ENCODE measurements at regions not wholly inside any gene's neighbourhood (a gene's known extent, or its start where the extent isn't known, plus 50 kb on each side); places are given as distances from the start of the nearest gene placed in this dataset.

- in situ Hi-C loops (cut with MboI) = no loop called here
- CTCF ChIA-PET (ENCODE audit: low intra/inter-chr PET ratio) = no interaction called here
Measured at GRCh38 chr15:93488296-93488713, 399.3 kb upstream of the RGMA start.

More at GRCh38 chr15:93488296-93488713, 399.3 kb upstream of the RGMA start:
- POLR2A ChIA-PET = no interaction called here
- Histone ChIP-seq H2AFZ (ENCODE audit: low read depth, low read length) (no peak overlapping the region), H3K27me3 (ENCODE audit: control insufficient read depth in 2 of 2, insufficient read depth in 2 of 2, low read length in 2 of 2) (no peaks in the 10 kb centered on the region), H3K4me1 (replicated peaks in 1 of 2; ENCODE audit: control insufficient read depth in 2 of 2, insufficient read depth in 2 of 2, low read length in 2 of 2) (no peaks in the 10 kb centered on the region), H3K9me1 (ENCODE audit: control insufficient read depth, insufficient read depth, low read length) (no peaks in the 10 kb centered on the region), H3K4me2 (ENCODE audit: insufficient read depth, low read length) (no peak overlapping the region), H4K20me1 (replicated peaks; ENCODE audit: control insufficient read depth, insufficient read depth, low read length) (no peaks in the 10 kb centered on the region), H3K9me3 (replicated peaks; ENCODE audit: control insufficient read depth, insufficient read depth, low read depth, low read length) (no peaks in the 10 kb centered on the region), H3K27ac (ENCODE audit: extremely low read depth, low read depth, low read length) (no peak overlapping the region), H3K9ac (ENCODE audit: insufficient read depth in 1 of 2, low read depth in 2 of 2, low read length in 2 of 2) (no peak overlapping the region), H3K4me3 (no peak overlapping the region), H3K36me3 (ENCODE audit: control insufficient read depth, insufficient read depth, low read length) (no peaks in the 10 kb centered on the region), H3K79me2 (ENCODE audit: control insufficient read depth, insufficient read depth, low read length) (no peaks in the 10 kb centered on the region)
- WGBS (ENCODE audit: insufficient coverage, low coverage, missing lambda C conversion rate) = 2% methylated on average over 5 of the region's 5 CpGs
- TF ChIP-seq ZFP30 (CRISPR knock-in tag; IDR thresholded peaks at IDR 0.05; ENCODE audit: borderline replicate concordance) (no peak), SOX6 (IDR thresholded peaks at IDR 0.05) (no peak), BCLAF1 (IDR thresholded peaks at IDR 0.05; ENCODE audit: borderline replicate concordance in 1 of 2, control insufficient read depth in 1 of 2, low read depth in 2 of 2, low read length in 1 of 2) (no peak), NCOA1 (IDR thresholded peaks at IDR 0.05; ENCODE audit: low read depth) (no peak), HNRNPK (IDR thresholded peaks at IDR 0.05; ENCODE audit: low read depth, low read length, poor library complexity, severe bottlenecking) (no peak), NCOR1 (IDR thresholded peaks at IDR 0.05) (no peak), HIVEP1 (CRISPR knock-in tag; IDR thresholded peaks at IDR 0.05) (no peak), NFXL1 (CRISPR knock-in tag; IDR thresholded peaks at IDR 0.05) (no peak), HBP1 (CRISPR knock-in tag; IDR thresholded peaks at IDR 0.05) (no peak), ARID2 (IDR thresholded peaks at IDR 0.05) (no peak), GATAD2A (IDR thresholded peaks at IDR 0.05) (no peak), PYGO2 (tag; IDR thresholded peaks at IDR 0.05) (no peak), CBX3 (IDR thresholded peaks at IDR 0.05; ENCODE audit: borderline replicate concordance in 1 of 2, low read length in 2 of 2) (no peak), SRSF3 (IDR thresholded peaks at IDR 0.05; ENCODE audit: insufficient read depth, low read length) (no peak)
- intact Hi-C loops (cut with micrococcal nuclease) = no loop called here
- DNase-seq (ENCODE audit: extremely low read depth in 1 of 4, low spot score in 3 of 4) (no peak), FAIRE-seq (no peak), ATAC-seq (no peak)
- BruUV-seq (replicated peaks) = no TSS peak

Measured in K562 (cell line).